GM18867 (cell line): ENCODE measurements at regions not wholly inside any gene's neighbourhood (a gene's known extent, or its start where the extent isn't known, plus 50 kb on each side); places are given as distances from the start of the nearest gene placed in this dataset.

ENCODE experiments used
- ATAC-seq: cut with Tn5 transposase; IDR thresholded peaks from one replicate; pipeline ENCODE4 v1.9.1; 2021; ENCODE audit warnings: mild to moderate bottlenecking, moderate library complexity; ENCODE audit not compliant: unreplicated experiment

DNA sequence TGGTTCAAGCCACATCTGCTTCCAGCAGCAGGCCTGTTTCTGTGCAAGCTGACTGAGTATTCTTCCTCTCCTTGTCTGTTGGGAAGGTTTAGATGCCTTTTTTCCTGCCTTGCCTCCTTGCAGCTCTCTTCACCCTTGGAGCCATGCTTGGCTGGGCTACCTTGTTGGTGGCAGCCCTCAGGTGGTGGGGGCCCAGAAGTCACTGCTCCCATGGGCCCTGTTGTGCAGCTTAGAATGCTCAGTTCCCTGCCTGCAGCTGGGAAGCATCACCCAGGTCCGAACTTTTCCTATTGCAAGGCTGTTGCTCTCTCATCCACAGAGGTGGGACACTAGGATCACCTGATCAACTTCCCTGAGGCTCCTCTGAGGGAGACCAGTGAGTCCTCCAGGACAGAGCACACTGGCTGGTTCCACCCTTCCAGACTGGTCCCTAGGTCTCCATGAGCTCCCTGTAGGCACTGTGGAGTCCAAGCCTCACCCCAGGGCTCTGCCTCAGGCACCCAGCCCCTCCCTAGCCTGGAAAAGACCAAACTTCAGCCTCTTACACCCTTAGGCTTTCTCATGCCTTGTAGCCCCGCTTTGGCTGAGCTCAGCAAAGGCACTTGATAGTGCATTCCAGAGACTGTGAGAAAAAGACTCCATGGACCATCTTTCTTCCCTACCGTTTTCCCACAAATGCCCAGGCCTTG lies 219.3 kb upstream of the SH3BP4 start:
- no peak for ATAC-seq

- no peak for ATAC-seq
These were observed 220.6 kb upstream of the SH3BP4 start for GRCh38 chr2:234731236-234731635.

DNA sequence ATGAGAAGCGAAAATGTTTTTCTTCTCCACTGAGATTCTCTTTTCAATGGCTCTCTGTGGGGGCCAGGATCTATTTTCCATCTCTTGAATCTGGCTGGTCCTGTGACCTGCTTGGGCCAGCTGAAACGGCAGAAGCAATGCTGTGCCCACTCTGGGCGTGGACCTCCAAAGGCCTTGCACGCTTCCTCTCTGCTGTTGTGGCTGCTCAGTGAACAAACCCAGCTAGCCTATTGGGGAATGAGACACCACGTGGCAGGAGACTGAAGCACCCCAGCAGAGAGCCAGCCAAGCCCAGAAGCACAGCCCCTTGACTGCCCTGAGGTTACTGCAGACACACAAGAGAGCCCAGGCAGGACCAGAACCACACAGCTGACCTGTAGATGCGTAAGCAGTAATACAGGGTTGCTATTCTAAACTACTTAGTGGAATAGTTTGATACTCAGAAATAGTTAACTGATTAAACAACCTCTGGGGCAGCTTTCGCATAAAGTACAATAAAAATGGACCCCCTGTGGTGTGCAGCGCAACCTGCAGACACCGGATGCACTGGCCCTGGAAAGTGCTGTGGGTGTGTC lies 221.7 kb upstream of the SH3BP4 start:
- no peak for ATAC-seq

- no peak for ATAC-seq
These were observed 226.1 kb upstream of the SH3BP4 start for GRCh38 chr2:234725528-234726264.

GRCh38 chr2:234724850-234725249 lies 227.0 kb upstream of the SH3BP4 start:
- no peak for ATAC-seq

DNA sequence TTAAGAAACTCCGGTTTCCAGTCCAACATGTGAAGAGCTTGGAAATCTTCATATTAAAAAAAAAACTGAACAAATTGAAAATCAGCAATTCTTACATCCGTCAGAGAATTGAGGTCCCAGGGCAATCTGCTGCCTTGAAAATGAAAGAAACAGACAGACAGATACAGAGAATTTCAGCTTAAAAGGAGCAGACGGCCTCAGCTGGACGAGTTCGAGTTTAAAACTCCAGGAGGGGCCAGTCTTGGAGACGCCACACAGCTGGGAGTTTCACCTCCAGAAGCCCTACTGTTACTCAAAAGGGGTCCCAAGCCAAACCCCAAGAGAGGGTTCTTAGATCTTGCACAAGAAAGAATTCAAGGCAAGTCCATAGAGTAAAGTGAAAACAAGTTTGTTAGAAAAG lies 226.5 kb upstream of the ARL4C start:
- ATAC-seq = no peak

DNA sequence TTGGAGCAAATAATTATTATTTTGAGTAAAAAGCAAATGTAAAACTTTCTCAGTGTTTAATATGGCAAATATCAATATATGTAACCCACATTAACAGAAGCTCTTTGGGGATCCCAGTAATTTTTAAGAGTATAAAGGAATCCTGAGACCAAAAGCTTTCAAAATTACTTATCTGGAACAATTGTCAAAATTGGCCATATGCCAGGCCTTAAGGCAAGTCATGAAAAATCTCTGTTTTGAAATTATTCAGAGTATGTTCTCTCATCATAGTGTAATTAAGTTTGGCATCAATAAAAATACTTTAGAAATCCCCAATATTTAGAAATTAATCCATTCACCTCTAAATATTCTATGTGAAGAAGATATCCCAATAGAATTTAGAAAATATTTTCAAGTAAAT lies 225.3 kb upstream of the ARL4C start:
- ATAC-seq = no peak

DNA sequence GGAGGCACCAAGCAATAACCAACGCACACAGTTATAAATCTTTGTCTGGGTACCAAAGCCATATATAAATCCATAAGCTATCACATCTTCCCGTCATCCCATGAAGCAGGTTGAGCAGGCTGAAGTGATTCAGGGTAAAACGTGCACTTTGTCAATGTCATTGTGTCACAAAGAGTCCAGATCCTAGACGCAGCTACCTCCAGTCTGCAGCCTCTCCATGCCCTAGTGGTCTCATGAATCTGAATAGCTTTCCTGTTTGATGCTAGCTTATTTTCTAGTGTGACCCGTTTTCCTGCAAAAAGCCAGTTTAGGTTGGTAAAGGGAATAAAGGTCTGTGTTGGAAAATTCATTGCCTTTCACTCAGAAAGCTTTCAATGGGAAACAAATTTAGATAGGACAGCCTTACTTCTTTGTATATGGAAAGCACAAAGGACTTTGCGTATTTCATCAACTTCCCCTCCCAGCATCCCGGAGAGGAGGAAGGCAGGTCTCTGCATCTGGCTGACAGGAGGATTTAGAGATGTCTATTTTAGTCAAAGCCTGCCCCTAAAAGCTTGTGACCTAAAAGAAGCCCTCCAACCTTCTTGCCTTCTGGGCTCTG lies 222.3 kb upstream of the ARL4C start:
- no peak for ATAC-seq

DNA sequence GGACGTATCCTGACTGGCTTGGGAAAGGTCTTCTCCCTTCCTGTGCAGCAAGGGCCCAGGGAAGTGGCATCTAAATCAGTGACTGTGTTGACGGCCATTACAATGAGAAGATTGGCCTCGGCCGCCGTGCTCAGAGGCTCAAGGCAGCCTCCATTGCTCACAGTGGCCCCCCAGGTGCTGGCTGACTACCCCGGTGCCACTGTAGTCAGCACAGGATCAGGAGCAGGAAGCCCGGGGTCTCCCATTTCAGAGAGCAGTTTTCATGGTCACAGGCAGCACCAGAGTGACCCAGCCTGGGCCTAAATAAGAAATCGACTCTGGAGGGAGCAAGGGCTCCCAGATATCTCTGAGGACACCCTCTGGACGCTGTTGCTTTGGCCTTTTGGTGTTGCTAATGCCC lies 219.4 kb upstream of the ARL4C start:
- no peak for ATAC-seq

DNA sequence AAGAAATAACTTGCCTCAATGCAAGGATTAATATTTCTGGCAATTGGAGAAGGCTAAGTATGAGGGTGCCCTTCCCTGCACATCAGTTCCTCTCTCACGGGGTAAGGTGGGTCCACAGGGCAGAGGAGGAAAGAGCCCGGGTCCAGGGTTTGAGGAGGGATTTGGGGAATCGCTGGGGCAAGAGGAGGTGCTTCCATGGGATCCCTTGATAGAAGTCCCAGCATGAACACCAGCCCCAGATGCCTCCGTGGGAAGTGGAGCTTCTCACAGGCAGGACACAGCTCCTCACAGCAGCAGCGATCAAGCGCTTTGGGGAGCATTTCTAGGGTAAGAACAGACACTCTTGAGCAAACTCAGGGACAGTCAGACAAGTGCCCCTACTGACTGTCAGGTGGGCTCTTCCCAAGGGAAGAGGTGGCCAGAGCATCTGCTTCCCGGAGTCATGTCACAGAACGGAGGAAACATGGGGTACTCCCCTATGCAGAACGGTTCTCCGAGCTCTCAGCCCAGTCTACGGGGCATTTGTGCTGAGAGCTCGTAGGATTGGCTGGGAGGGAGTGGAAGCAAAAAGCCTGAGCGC lies 218.9 kb upstream of the ARL4C start:
- no peak for ATAC-seq

- no peak for ATAC-seq
These were observed 217.8 kb upstream of the ARL4C start for GRCh38 chr2:234714711-234715110.

- ATAC-seq = no peak
These were observed 215.6 kb upstream of the ARL4C start for GRCh38 chr2:234712421-234712935.

DNA sequence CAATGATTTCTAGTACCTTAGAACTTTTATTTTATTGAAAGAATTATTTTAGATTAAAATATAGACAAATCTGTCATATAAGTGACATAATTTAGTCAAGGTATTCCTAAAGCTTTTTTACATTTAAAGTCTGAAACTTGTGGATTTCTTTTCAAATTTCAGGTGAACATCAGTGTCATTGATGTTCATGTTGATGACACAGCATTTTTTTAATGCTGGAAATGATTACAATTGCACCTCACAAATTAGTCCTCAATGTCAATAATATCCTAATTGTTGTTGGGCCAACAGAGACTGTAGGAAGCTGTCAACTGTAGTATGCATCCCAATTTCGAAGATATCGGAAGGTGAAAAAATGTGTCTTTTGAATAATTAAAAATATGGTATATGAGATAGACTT lies 214.4 kb upstream of the ARL4C start:
- no peak for ATAC-seq

- no peak for ATAC-seq
These were observed 213.7 kb upstream of the ARL4C start for GRCh38 chr2:234710587-234710986.

GRCh38 chr2:234710066-234710465 lies 213.2 kb upstream of the ARL4C start:
- ATAC-seq = no peak

DNA sequence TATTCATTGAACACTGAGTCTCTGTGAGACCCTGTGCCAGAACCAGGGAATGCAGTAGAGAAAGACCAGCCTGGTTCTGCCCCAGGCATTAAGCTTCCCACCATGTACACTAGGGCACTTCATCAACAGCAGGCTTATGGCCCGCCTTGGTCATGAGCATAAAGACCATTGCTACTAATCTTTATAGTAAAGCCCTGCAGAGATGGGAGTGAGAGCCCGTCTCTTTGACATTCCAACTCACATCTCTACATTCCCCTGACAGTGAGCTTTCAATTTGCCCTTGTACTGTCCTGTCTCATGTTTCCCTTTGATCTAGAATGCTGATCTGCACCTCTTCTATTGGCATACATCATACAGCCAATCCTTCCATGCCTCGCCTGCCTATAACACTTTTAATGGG lies 211.8 kb upstream of the ARL4C start:
- no peak for ATAC-seq

GRCh38 chr2:234708091-234708683 lies 211.3 kb upstream of the ARL4C start:
- no peak for ATAC-seq

DNA sequence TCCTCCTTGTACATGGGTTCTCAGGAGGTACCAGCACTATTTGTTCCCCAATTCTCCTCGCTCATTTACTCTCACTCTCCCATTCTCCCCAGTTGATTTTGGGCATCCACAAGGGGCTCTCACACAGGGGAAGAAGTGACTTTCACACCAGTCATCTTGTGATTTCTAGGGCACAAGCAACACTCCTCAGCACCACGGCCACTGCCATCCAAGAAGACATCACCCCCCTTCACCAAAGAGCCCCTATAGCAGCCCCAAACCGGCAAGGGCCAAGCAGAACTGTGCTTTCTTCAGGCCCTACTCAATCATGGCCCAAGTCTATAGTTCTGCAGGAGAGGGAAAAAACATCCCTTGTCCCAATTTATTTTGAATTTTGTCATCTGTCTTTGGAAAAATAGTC lies 209.2 kb upstream of the ARL4C start:
- ATAC-seq = no peak

DNA sequence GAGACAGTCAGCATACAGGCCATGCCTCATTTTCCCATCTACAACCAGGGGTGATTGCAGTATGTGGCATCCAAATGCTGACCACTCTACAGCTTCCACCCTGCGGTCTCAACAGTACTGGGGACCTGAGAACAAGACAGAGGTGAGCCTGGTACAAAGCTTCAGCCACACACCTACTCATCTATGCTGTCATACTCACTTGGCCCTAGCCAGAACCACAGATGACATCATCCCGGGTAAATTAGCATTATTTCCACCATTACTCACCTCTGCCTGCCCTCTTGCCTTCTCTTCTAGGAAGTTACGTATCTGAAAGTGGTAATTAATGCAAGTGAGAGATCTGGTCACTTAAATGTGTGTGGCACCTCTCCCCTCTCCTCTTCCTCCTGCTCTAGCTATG lies 208.2 kb upstream of the ARL4C start:
- ATAC-seq = no peak

GRCh38 chr2:234703258-234703657 lies 206.4 kb upstream of the ARL4C start:
- no peak for ATAC-seq

- ATAC-seq = no peak
These were observed 205.9 kb upstream of the ARL4C start for GRCh38 chr2:234702731-234703225.
